Vagina (tissue), 2 donors: ENCODE measurements at regions not wholly inside any gene's neighbourhood (a gene's known extent, or its start where the extent isn't known, plus 50 kb on each side); places are given as distances from the start of the nearest gene placed in this dataset.

Source experiments
- DNase-seq, 2 donors: peaks; one replicate each; pipeline ENCODE4 v3.0.0-alpha.2; 2017; ENCODE audit errors: extremely low spot score in 2 of 2
- H3K27ac ChIP-seq: fragments of 200-600 bp; sonication (generic); one replicate; pipeline ENCODE4 v1.5.1; 2019
- H3K27me3 ChIP-seq: fragments of 200-600 bp; sonication (generic); one replicate; pipeline ENCODE4 v1.5.1; 2019
- H3K36me3 ChIP-seq, 2 donors: fragments of 200-600 bp; sonication (generic); one replicate each; pipeline ENCODE4 v1.5.1; 2017 to 2019
- H3K4me1 ChIP-seq: fragments of 200-600 bp; sonication (generic); one replicate; pipeline ENCODE4 v1.5.1; 2019
- H3K4me3 ChIP-seq, 2 donors: fragments of 200-600 bp; sonication (generic); 1 replicate in 1 of 2; 2 replicates in 1 of 2; pipeline ENCODE4 v1.5.1; 2016 to 2019
- H3K9me3 ChIP-seq: fragments of 200-600 bp; sonication (generic); one replicate; pipeline ENCODE4 v1.5.1; 2019
- intact Hi-C: fragments of 100-400 bp; cut with DNase I; formaldehyde crosslinking; loops from one replicate; pipeline ENCODE4 v1.15.1; 2023
- TF ChIP-seq, protein P1 (sequence below), 3 experiments: fragments of 450-650 bp in 2 of 3; fragments of 200-600 bp in 1 of 3; sonication (generic) in 1 of 3; IDR thresholded peaks; one replicate each; pipeline ENCODE4 v1.5.1; 2017 to 2019; ENCODE audit warnings: antibody characterized with exemption in 3 of 3, mild to moderate bottlenecking in 2 of 3, moderate library complexity in 2 of 3

DNA sequence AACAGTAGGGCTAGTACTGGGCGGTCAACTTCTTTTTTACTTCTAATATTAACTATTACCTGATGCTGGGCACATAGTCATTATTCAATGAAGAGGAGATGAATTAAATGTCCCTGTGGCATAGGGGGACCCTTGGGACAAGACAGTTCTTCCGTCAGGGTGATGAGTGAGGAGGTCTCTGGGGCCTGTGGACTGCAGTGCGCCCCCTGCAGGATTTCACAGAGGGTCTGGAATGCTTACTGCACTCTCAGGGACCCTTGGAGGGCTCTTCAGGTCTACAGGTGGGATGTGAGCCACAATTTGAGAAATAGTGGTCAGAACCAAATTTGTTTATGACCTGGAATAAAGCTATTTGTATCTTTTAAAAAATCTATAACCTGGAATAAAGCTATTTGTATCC lies 149.4 kb downstream of the FAM78B start:
- intact Hi-C loops, result no loop called here
- TF ChIP-seq, protein P1, sequence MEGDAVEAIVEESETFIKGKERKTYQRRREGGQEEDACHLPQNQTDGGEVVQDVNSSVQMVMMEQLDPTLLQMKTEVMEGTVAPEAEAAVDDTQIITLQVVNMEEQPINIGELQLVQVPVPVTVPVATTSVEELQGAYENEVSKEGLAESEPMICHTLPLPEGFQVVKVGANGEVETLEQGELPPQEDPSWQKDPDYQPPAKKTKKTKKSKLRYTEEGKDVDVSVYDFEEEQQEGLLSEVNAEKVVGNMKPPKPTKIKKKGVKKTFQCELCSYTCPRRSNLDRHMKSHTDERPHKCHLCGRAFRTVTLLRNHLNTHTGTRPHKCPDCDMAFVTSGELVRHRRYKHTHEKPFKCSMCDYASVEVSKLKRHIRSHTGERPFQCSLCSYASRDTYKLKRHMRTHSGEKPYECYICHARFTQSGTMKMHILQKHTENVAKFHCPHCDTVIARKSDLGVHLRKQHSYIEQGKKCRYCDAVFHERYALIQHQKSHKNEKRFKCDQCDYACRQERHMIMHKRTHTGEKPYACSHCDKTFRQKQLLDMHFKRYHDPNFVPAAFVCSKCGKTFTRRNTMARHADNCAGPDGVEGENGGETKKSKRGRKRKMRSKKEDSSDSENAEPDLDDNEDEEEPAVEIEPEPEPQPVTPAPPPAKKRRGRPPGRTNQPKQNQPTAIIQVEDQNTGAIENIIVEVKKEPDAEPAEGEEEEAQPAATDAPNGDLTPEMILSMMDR (IDR thresholded peaks at IDR 0.05), result no peak

More for the DNA sequence above, 149.4 kb downstream of the FAM78B start:
- H3K4me1 ChIP-seq, result no peaks in the 10 kb centered on the region
- no peaks in the 10 kb centered on the region for H3K36me3 ChIP-seq
- no peaks in the 10 kb centered on the region for H3K27me3 ChIP-seq
- H3K4me3 ChIP-seq, result no peak overlapping the region
- no peak for DNase-seq
- H3K9me3 ChIP-seq, result no peaks in the 10 kb centered on the region
- H3K27ac ChIP-seq, result no peak overlapping the region
